Lower lobe of right lung (tissue), 2 donors: ENCODE measurements at regions not wholly inside any gene's neighbourhood (a gene's known extent, or its start where the extent isn't known, plus 50 kb on each side); places are given as distances from the start of the nearest gene placed in this dataset.

Experiments used
- ATAC-seq, 2 donors: fragments of 200-7000 bp; cut with Tn5 transposase; one replicate each; pipeline ENCODE4 v1.9.1; 2020 to 2022; ENCODE audit warnings: mild to moderate bottlenecking in 2 of 2, moderate library complexity in 2 of 2
- DNase-seq: peaks from one replicate; pipeline ENCODE4 v3.0.0-alpha.2; 2020
- H3K27ac ChIP-seq: fragments of 200-600 bp; one replicate; pipeline ENCODE4 v1.8.0; 2022
- H3K27me3 ChIP-seq: fragments of 200-600 bp; one replicate; pipeline ENCODE4 v1.8.0; 2022; ENCODE audit warnings: low read depth
- H3K36me3 ChIP-seq: fragments of 200-600 bp; one replicate; pipeline ENCODE4 v1.8.0; 2022; ENCODE audit warnings: mild to moderate bottlenecking
- H3K4me1 ChIP-seq: fragments of 200-600 bp; one replicate; pipeline ENCODE4 v1.8.0; 2022
- H3K4me3 ChIP-seq: fragments of 200-600 bp; one replicate; pipeline ENCODE4 v1.8.0; 2022; ENCODE audit warnings: mild to moderate bottlenecking
- H3K9me3 ChIP-seq: fragments of 200-600 bp; one replicate; pipeline ENCODE4 v1.8.0; 2022
- CTCF ChIP-seq: fragments of 200-600 bp; IDR thresholded peaks from one replicate; pipeline ENCODE4 v1.8.0; 2022; ENCODE audit warnings: antibody characterized with exemption, mild to moderate bottlenecking
- intact Hi-C: fragments of 100-400 bp; cut with DNase I; formaldehyde crosslinking; loops from one replicate; pipeline ENCODE4 v1.11.0; 2022
- donor health status: DM: no; HTN: yes; CAD: no; lungs with severe emphysema.

- DNase-seq, result no peak
- intact Hi-C loops, result no loop called here
- ATAC-seq, result no peak
Observed at GRCh38 chr22:48647606-48648515, 1179.8 kb downstream of the BRD1 start.

GRCh38 chr22:48647051-48647450 lies 1180.6 kb downstream of the BRD1 start:
- no peak for TF ChIP-seq CTCF
- no peak overlapping the region for H3K27ac ChIP-seq
- no peaks in the 10 kb centered on the region for H3K36me3 ChIP-seq
- no peaks in the 10 kb centered on the region for H3K27me3 ChIP-seq
- no peaks in the 10 kb centered on the region for H3K4me1 ChIP-seq
- no peaks in the 10 kb centered on the region for H3K9me3 ChIP-seq
- intact Hi-C loops, result no loop called here
- no peak for DNase-seq
- ATAC-seq, result no peak
- H3K4me3 ChIP-seq, result no peak overlapping the region

More at GRCh38 chr22:48647606-48648515, 1179.8 kb downstream of the BRD1 start:
- Histone ChIP-seq H3K27ac (no peak overlapping the region), H3K9me3 (no peaks in the 10 kb centered on the region), H3K4me1 (no peaks in the 10 kb centered on the region), H3K4me3 (no peak overlapping the region), H3K27me3 (no peaks in the 10 kb centered on the region), H3K36me3 (no peaks in the 10 kb centered on the region)
- no peak for TF ChIP-seq CTCF

- H3K27me3 ChIP-seq, result no peaks in the 10 kb centered on the region
- H3K4me3 ChIP-seq, result no peak overlapping the region
- DNase-seq (no peak), ATAC-seq (no peak)
- H3K4me1 ChIP-seq, result no peaks in the 10 kb centered on the region
- H3K9me3 ChIP-seq, result no peaks in the 10 kb centered on the region
- intact Hi-C loops, result no loop called here
- no peak for TF ChIP-seq CTCF
- H3K36me3 ChIP-seq, result no peaks in the 10 kb centered on the region
- H3K27ac ChIP-seq, result no peak overlapping the region
Observed at GRCh38 chr22:48646216-48646925, 1181.3 kb downstream of the BRD1 start.

- DNase-seq (no peak), ATAC-seq (no peak)
- no peaks in the 10 kb centered on the region for H3K4me1 ChIP-seq
- no peak overlapping the region for H3K4me3 ChIP-seq
- H3K36me3 ChIP-seq, result no peaks in the 10 kb centered on the region
- no peak overlapping the region for H3K27ac ChIP-seq
- intact Hi-C loops, result no loop called here
- no peaks in the 10 kb centered on the region for H3K9me3 ChIP-seq
- no peak for TF ChIP-seq CTCF
- no peaks in the 10 kb centered on the region for H3K27me3 ChIP-seq
Observed at GRCh38 chr22:48645766-48646165, 1181.9 kb downstream of the BRD1 start.

GRCh38 chr22:48644997-48645396 lies 1182.7 kb downstream of the BRD1 start:
- intact Hi-C loops, result no loop called here
- ATAC-seq, result no peak
- no peaks in the 10 kb centered on the region for H3K27me3 ChIP-seq
- no peak for DNase-seq
- no peaks in the 10 kb centered on the region for H3K9me3 ChIP-seq
- no peak overlapping the region for H3K27ac ChIP-seq
- TF ChIP-seq CTCF, result no peak
- H3K4me1 ChIP-seq, result no peaks in the 10 kb centered on the region
- no peaks in the 10 kb centered on the region for H3K36me3 ChIP-seq
- no peak overlapping the region for H3K4me3 ChIP-seq
